ENCODE measurements at regions not wholly inside any gene's neighbourhood (a gene's known extent, or its start where the extent isn't known, plus 50 kb on each side); places are given as distances from the start of the nearest gene placed in this dataset.
"Not testable (repeated sequence)": the region's sequence is repeated elsewhere in the genome, so short reads cannot be mapped to it uniquely, and the experiment has no call there.

GRCh38 chr4:12674184-12674583, 810.0 kb downstream of the RAB28 start:
- Mint-ChIP-seq H3K27me3 (ENCODE audit: low read depth) (no peaks in the 10 kb centered on the region), H3K4me1 (ENCODE audit: low read depth) (no peaks in the 10 kb centered on the region), H3K4me3 (no peak overlapping the region), H3K36me3 (ENCODE audit: insufficient read depth) (no peaks in the 10 kb centered on the region), H3K9me3 (peaks cover 25% of the 10 kb centered on the region)
- no peak for ATAC-seq
- no peak for DNase-seq

GRCh38 chr4:12672303-12672702, 811.8 kb downstream of the RAB28 start:
- no peaks in the 10 kb centered on the region for H3K27me3 Mint-ChIP-seq (ENCODE audit: low read depth)
- H3K9me3 Mint-ChIP-seq = peaks cover 27% of the 10 kb centered on the region
- no peak for DNase-seq
- ATAC-seq = no peak
- H3K4me1 Mint-ChIP-seq (ENCODE audit: low read depth) = no peaks in the 10 kb centered on the region
- no peaks in the 10 kb centered on the region for H3K36me3 Mint-ChIP-seq (ENCODE audit: insufficient read depth)
- H3K4me3 Mint-ChIP-seq = no peak overlapping the region

- Mint-ChIP-seq H3K36me3 (ENCODE audit: insufficient read depth) (no peaks in the 10 kb centered on the region), H3K4me1 (ENCODE audit: low read depth) (no peaks in the 10 kb centered on the region), H3K4me3 (no peak overlapping the region), H3K27me3 (ENCODE audit: low read depth) (no peaks in the 10 kb centered on the region), H3K9me3 (peaks cover 10% of the 10 kb centered on the region)
- no peak for ATAC-seq
- no peak for DNase-seq
Observed at GRCh38 chr4:12658146-12658545, 826.0 kb downstream of the RAB28 start.

GRCh38 chr4:12651876-12652275, 832.3 kb downstream of the RAB28 start:
- DNase-seq (no peak), ATAC-seq (no peak)
- H3K9me3 Mint-ChIP-seq = peaks cover 4% of the 10 kb centered on the region
- H3K36me3 Mint-ChIP-seq (ENCODE audit: insufficient read depth) = no peaks in the 10 kb centered on the region
- H3K27me3 Mint-ChIP-seq (ENCODE audit: low read depth) = no peaks in the 10 kb centered on the region
- H3K4me1 Mint-ChIP-seq (ENCODE audit: low read depth) = no peaks in the 10 kb centered on the region
- no peak overlapping the region for H3K4me3 Mint-ChIP-seq

- no peak for ATAC-seq
- H3K4me1 Mint-ChIP-seq (ENCODE audit: low read depth) = no peaks in the 10 kb centered on the region
Observed at GRCh38 chr4:12645732-12646131, 838.4 kb downstream of the RAB28 start.

GRCh38 chr4:12644261-12644660, 839.9 kb downstream of the RAB28 start:
- H3K9me3 Mint-ChIP-seq = no peaks in the 10 kb centered on the region
- ATAC-seq = no peak
- peaks cover 2% of the 10 kb centered on the region for H3K27me3 Mint-ChIP-seq (ENCODE audit: low read depth)
- no peak for DNase-seq
- no peaks in the 10 kb centered on the region for H3K36me3 Mint-ChIP-seq (ENCODE audit: insufficient read depth)
- H3K4me1 Mint-ChIP-seq (ENCODE audit: low read depth) = no peaks in the 10 kb centered on the region
- H3K4me3 Mint-ChIP-seq = no peak overlapping the region

More at GRCh38 chr4:12645732-12646131, 838.4 kb downstream of the RAB28 start:
- H3K27me3 Mint-ChIP-seq (ENCODE audit: low read depth) = peaks cover 2% of the 10 kb centered on the region
- no peak for DNase-seq
- H3K9me3 Mint-ChIP-seq = no peaks in the 10 kb centered on the region
- no peaks in the 10 kb centered on the region for H3K36me3 Mint-ChIP-seq (ENCODE audit: insufficient read depth)
- H3K4me3 Mint-ChIP-seq = no peak overlapping the region

GRCh38 chr4:12636191-12636590, 847.9 kb downstream of the RAB28 start:
- H3K4me3 Mint-ChIP-seq = no peak overlapping the region
- no peaks in the 10 kb centered on the region for H3K4me1 Mint-ChIP-seq (ENCODE audit: low read depth)
- DNase-seq (no peak), ATAC-seq (no peak)
- H3K36me3 Mint-ChIP-seq (ENCODE audit: insufficient read depth) = no peaks in the 10 kb centered on the region
- peaks cover 6% of the 10 kb centered on the region for H3K27me3 Mint-ChIP-seq (ENCODE audit: low read depth)
- H3K9me3 Mint-ChIP-seq = peaks cover 4% of the 10 kb centered on the region

- no peak for ATAC-seq
- no peak for DNase-seq
- H3K27me3 Mint-ChIP-seq (ENCODE audit: low read depth) = peaks cover 9% of the 10 kb centered on the region
- no peaks in the 10 kb centered on the region for H3K4me1 Mint-ChIP-seq (ENCODE audit: low read depth)
- peaks cover 4% of the 10 kb centered on the region for H3K9me3 Mint-ChIP-seq
- H3K4me3 Mint-ChIP-seq = no peak overlapping the region
- no peaks in the 10 kb centered on the region for H3K36me3 Mint-ChIP-seq (ENCODE audit: insufficient read depth)
Observed at GRCh38 chr4:12635629-12636028, 848.5 kb downstream of the RAB28 start.

- no peak overlapping the region for H3K4me3 Mint-ChIP-seq
- H3K4me1 Mint-ChIP-seq (ENCODE audit: low read depth) = no peaks in the 10 kb centered on the region
- no peaks in the 10 kb centered on the region for H3K36me3 Mint-ChIP-seq (ENCODE audit: insufficient read depth)
- peak; percentile 56 for DNase-seq
- peaks cover 4% of the 10 kb centered on the region for H3K9me3 Mint-ChIP-seq
- H3K27me3 Mint-ChIP-seq (ENCODE audit: low read depth) = peaks cover 9% of the 10 kb centered on the region
- ATAC-seq = peak; percentile 56 to 77
Observed at GRCh38 chr4:12633053-12633651, 851.0 kb downstream of the RAB28 start.

GRCh38 chr4:12615822-12616221, 868.3 kb downstream of the RAB28 start:
- Mint-ChIP-seq H3K4me3 (no peak overlapping the region), H3K9me3 (no peaks in the 10 kb centered on the region), H3K27me3 (ENCODE audit: low read depth) (no peaks in the 10 kb centered on the region), H3K4me1 (ENCODE audit: low read depth) (no peaks in the 10 kb centered on the region), H3K36me3 (ENCODE audit: insufficient read depth) (no peaks in the 10 kb centered on the region)
- DNase-seq (no peak), ATAC-seq (no peak)

GRCh38 chr4:12612876-12613275, 871.3 kb downstream of the RAB28 start:
- Mint-ChIP-seq H3K4me3 (no peak overlapping the region), H3K4me1 (ENCODE audit: low read depth) (no peaks in the 10 kb centered on the region), H3K36me3 (ENCODE audit: insufficient read depth) (no peaks in the 10 kb centered on the region), H3K9me3 (no peaks in the 10 kb centered on the region), H3K27me3 (ENCODE audit: low read depth) (no peaks in the 10 kb centered on the region)
- DNase-seq (no peak), ATAC-seq (no peak)

- not testable (repeated sequence) for H3K4me3 Mint-ChIP-seq; H3K9me3 Mint-ChIP-seq; DNase-seq; H3K36me3 Mint-ChIP-seq (ENCODE audit: insufficient read depth); H3K27me3 Mint-ChIP-seq (ENCODE audit: low read depth); H3K4me1 Mint-ChIP-seq (ENCODE audit: low read depth); ATAC-seq
Observed at GRCh38 chr4:12609212-12609875, 874.8 kb downstream of the RAB28 start.

GRCh38 chr4:12595986-12596385, 888.2 kb downstream of the RAB28 start:
- H3K9me3 Mint-ChIP-seq = peaks cover 18% of the 10 kb centered on the region
- no peaks in the 10 kb centered on the region for H3K27me3 Mint-ChIP-seq (ENCODE audit: low read depth)
- DNase-seq (no peak), ATAC-seq (no peak)
- H3K4me3 Mint-ChIP-seq = no peak overlapping the region
- H3K36me3 Mint-ChIP-seq (ENCODE audit: insufficient read depth) = no peaks in the 10 kb centered on the region
- no peaks in the 10 kb centered on the region for H3K4me1 Mint-ChIP-seq (ENCODE audit: low read depth)

- Mint-ChIP-seq H3K9me3 (peaks cover 18% of the 10 kb centered on the region), H3K27me3 (ENCODE audit: low read depth) (no peaks in the 10 kb centered on the region), H3K36me3 (ENCODE audit: insufficient read depth) (no peaks in the 10 kb centered on the region), H3K4me1 (ENCODE audit: low read depth) (no peaks in the 10 kb centered on the region), H3K4me3 (no peak overlapping the region)
- DNase-seq = no peak
- ATAC-seq = no peak
Observed at GRCh38 chr4:12595489-12595888, 888.7 kb downstream of the RAB28 start.

GRCh38 chr4:12588582-12588981, 895.6 kb downstream of the RAB28 start:
- no peak for DNase-seq
- H3K36me3 Mint-ChIP-seq (ENCODE audit: insufficient read depth) = no peaks in the 10 kb centered on the region
- ATAC-seq = no peak
- H3K27me3 Mint-ChIP-seq (ENCODE audit: low read depth) = no peaks in the 10 kb centered on the region
- no peak overlapping the region for H3K4me3 Mint-ChIP-seq
- H3K4me1 Mint-ChIP-seq (ENCODE audit: low read depth) = no peaks in the 10 kb centered on the region
- H3K9me3 Mint-ChIP-seq = no peaks in the 10 kb centered on the region
